ENCODE measurements at regions not wholly inside any gene's neighbourhood (a gene's known extent, or its start where the extent isn't known, plus 50 kb on each side); places are given as distances from the start of the nearest gene placed in this dataset.

DNA sequence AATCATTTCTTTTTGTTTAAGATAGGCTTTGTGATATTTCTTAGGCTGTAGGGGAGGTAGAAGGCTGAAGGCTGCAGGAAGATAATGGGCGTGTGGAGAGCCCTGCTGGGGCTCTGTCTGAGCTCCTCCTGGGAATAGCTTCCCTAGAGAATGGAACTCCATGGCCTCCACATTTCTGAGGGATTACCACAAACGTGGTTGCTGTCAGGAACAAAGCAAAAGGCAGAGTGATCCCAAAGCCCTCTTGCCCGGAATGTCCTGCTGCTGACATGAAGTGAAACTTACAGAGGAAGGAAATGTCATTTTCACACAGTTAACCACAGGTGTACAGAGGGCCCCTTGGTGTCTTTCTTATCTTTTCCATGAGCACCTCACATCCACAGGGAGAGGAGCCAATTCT is 89.3 kb downstream of the DDIT4L start:
- Histone ChIP-seq H3K4me1 (peaks cover 0 to 3% (median 0%) of the 10 kb centered on the region in 4 donors), H3K27ac (replicated peaks in 1 of 4) (no peak overlapping the region), H3K4me3 (no peak overlapping the region), H3K27me3 (no peaks in the 10 kb centered on the region), H3K9me3 (no peaks in the 10 kb centered on the region), H3K36me3 (no peaks in the 10 kb centered on the region)
- WGBS: 47% methylated on average over 3 of the region's 3 CpGs
- no peak for DNase-seq (ENCODE audit: extremely low spot score)
- TF ChIP-seq POLR2AphosphoS5 (IDR thresholded peaks at IDR 0.05): no peak
- no peak for TF ChIP-seq EP300 (IDR thresholded peaks at IDR 0.05)
- TF ChIP-seq, protein P1, sequence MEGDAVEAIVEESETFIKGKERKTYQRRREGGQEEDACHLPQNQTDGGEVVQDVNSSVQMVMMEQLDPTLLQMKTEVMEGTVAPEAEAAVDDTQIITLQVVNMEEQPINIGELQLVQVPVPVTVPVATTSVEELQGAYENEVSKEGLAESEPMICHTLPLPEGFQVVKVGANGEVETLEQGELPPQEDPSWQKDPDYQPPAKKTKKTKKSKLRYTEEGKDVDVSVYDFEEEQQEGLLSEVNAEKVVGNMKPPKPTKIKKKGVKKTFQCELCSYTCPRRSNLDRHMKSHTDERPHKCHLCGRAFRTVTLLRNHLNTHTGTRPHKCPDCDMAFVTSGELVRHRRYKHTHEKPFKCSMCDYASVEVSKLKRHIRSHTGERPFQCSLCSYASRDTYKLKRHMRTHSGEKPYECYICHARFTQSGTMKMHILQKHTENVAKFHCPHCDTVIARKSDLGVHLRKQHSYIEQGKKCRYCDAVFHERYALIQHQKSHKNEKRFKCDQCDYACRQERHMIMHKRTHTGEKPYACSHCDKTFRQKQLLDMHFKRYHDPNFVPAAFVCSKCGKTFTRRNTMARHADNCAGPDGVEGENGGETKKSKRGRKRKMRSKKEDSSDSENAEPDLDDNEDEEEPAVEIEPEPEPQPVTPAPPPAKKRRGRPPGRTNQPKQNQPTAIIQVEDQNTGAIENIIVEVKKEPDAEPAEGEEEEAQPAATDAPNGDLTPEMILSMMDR (IDR thresholded peaks at IDR 0.05): no peak
- TF ChIP-seq POLR2A (IDR thresholded peaks at IDR 0.05; ENCODE audit: low read depth): no peak
- intact Hi-C loops (cut with DNase I): no loop called here

DNA sequence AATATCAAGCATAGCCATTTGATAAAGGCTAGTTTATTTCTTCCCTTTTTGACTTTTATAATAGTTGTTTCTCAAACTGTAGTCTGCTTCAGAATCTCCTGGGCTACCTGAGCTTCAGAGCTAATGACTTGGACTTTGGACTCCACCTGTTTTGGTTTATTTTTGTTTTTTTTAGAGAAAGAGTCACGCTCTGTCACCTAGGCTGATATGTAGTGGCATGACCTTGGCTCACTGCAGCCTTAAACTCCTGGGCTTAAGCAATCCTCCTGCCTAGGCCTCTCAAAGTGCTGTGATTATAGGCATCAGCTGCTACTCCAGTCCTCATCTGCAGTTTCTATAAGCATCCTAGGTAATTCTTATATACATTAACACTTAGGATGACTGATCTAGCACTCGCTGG is 90.5 kb downstream of the DDIT4L start:
- DNase-seq (ENCODE audit: extremely low spot score): no peak
- intact Hi-C loops (cut with DNase I): loop anchor here (10.0 kb wide), 1 partner anchor 1635 kb away; no protein-coding TSS in a partner anchor
- Histone ChIP-seq H3K4me3 (no peak overlapping the region), H3K27me3 (no peaks in the 10 kb centered on the region), H3K9me3 (no peaks in the 10 kb centered on the region), H3K27ac (replicated peaks in 1 of 4) (no peak overlapping the region), H3K36me3 (no peaks in the 10 kb centered on the region), H3K4me1 (peaks cover 0 to 8% (median 4%) of the 10 kb centered on the region in 4 donors)
- no peak for TF ChIP-seq POLR2A (IDR thresholded peaks at IDR 0.05; ENCODE audit: low read depth)
- no peak for TF ChIP-seq EP300 (IDR thresholded peaks at IDR 0.05)
- TF ChIP-seq, protein P1 (IDR thresholded peaks at IDR 0.05): no peak
- no peak for TF ChIP-seq POLR2AphosphoS5 (IDR thresholded peaks at IDR 0.05)
- WGBS: 100% methylated on average over 2 of the region's 2 CpGs

- Histone ChIP-seq H3K27ac (replicated peaks in 1 of 4) (no peak overlapping the region), H3K4me1 (peaks cover 4 to 12% (median 6%) of the 10 kb centered on the region in 4 donors), H3K36me3 (no peaks in the 10 kb centered on the region), H3K4me3 (no peak overlapping the region), H3K9me3 (no peaks in the 10 kb centered on the region), H3K27me3 (no peaks in the 10 kb centered on the region)
- TF ChIP-seq POLR2AphosphoS5 (IDR thresholded peaks at IDR 0.05) (no peak), POLR2A (IDR thresholded peaks at IDR 0.05; ENCODE audit: low read depth) (no peak), EP300 (IDR thresholded peaks at IDR 0.05) (no peak)
- TF ChIP-seq, protein P1 (IDR thresholded peaks at IDR 0.05): no peak
- DNase-seq (ENCODE audit: extremely low spot score): no peak
- intact Hi-C loops (cut with DNase I): loop anchor here (10.0 kb wide), 1 partner anchor 1636 kb away; no protein-coding TSS in a partner anchor
- 98% methylated on average over 2 of the region's 2 CpGs for whole genome bisulfite sequencing
These were observed 91.6 kb downstream of the DDIT4L start for GRCh38 chr4:100098681-100099080.

GRCh38 chr4:100098011-100098545 is 92.2 kb downstream of the DDIT4L start:
- DNase-seq (ENCODE audit: extremely low spot score): no peak
- peaks cover 10 to 18% (median 12%) of the 10 kb centered on the region in 4 donors for H3K4me1 ChIP-seq
- intact Hi-C loops (cut with DNase I): loop anchor here (10.0 kb wide), 1 partner anchor 1637 kb away; no protein-coding TSS in a partner anchor
- no peaks in the 10 kb centered on the region for H3K27me3 ChIP-seq
- no peaks in the 10 kb centered on the region for H3K36me3 ChIP-seq
- H3K27ac ChIP-seq (replicated peaks in 1 of 4): no peak overlapping the region
- 79% methylated on average over 7 of the region's 7 CpGs for WGBS
- H3K9me3 ChIP-seq: no peaks in the 10 kb centered on the region
- no peak overlapping the region for H3K4me3 ChIP-seq
- no peak for TF ChIP-seq POLR2A (IDR thresholded peaks at IDR 0.05; ENCODE audit: low read depth)
- TF ChIP-seq EP300 (IDR thresholded peaks at IDR 0.05): no peak
- TF ChIP-seq, protein P1 (IDR thresholded peaks at IDR 0.05): no peak
- TF ChIP-seq POLR2AphosphoS5 (IDR thresholded peaks at IDR 0.05): no peak
